Muscle layer of duodenum (tissue), 2 donors: ENCODE measurements at regions not wholly inside any gene's neighbourhood (a gene's known extent, or its start where the extent isn't known, plus 50 kb on each side); places are given as distances from the start of the nearest gene placed in this dataset.
"Not testable (repeated sequence)": the region's sequence is repeated elsewhere in the genome, so short reads cannot be mapped to it uniquely, and the experiment has no call there.

Experiments used
- H3K27ac ChIP-seq: one replicate; pipeline ENCODE4 v1.7.0; 2013; ENCODE audit warnings: mild to moderate bottlenecking, low read length
- H3K27me3 ChIP-seq: one replicate; pipeline ENCODE4 v1.7.0; 2013; ENCODE audit warnings: low read depth, mild to moderate bottlenecking, control low read depth, low read length
- H3K36me3 ChIP-seq, 2 donors: one replicate each; pipeline ENCODE4 v1.7.0; 2013; ENCODE audit warnings: low read length in 2 of 2, control low read depth in 1 of 2, mild to moderate bottlenecking in 1 of 2; ENCODE audit not compliant: insufficient read depth in 2 of 2, control insufficient read depth in 1 of 2
- H3K4me1 ChIP-seq, 2 donors: one replicate each; pipeline ENCODE4 v1.7.0; 2013; ENCODE audit warnings: low read length in 2 of 2, mild to moderate bottlenecking in 2 of 2, control low read depth in 1 of 2, moderate library complexity in 1 of 2; ENCODE audit not compliant: insufficient read depth in 2 of 2, control insufficient read depth in 1 of 2
- H3K4me3 ChIP-seq, 2 donors: one replicate each; pipeline ENCODE4 v1.7.0; 2013; ENCODE audit warnings: low read length in 2 of 2, low read depth in 1 of 2, mild to moderate bottlenecking in 1 of 2
- H3K9me3 ChIP-seq, 2 donors: one replicate each; pipeline ENCODE4 v1.7.0; 2013; ENCODE audit warnings: low read length in 2 of 2, control low read depth in 1 of 2, mild to moderate bottlenecking in 1 of 2; ENCODE audit not compliant: control insufficient read depth in 1 of 2
- donor health status: healthy.

DNA sequence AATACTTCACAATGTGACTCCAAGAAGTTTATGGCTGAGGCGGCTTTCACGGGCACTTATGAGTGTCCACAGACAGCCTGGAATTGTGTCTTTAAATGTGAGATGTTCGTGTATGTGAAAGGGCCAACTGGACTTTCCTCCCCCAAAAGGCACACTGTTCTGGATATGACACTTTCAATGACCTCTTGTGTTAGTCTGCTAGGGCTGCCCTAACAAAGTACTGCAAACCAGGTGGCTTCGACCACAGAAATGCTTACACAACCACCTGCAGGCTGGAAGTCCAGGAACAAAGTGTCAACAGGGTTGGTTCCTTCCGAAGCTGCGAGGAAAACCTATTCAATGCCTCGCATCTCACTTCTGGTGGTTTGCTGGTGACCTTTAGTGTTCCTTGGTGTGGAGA lies 281.7 kb downstream of the ANAPC1 start:
- H3K9me3 ChIP-seq, H3K4me1 ChIP-seq, H3K27ac ChIP-seq, H3K36me3 ChIP-seq, H3K27me3 ChIP-seq, H3K4me3 ChIP-seq: not testable (repeated sequence)

DNA sequence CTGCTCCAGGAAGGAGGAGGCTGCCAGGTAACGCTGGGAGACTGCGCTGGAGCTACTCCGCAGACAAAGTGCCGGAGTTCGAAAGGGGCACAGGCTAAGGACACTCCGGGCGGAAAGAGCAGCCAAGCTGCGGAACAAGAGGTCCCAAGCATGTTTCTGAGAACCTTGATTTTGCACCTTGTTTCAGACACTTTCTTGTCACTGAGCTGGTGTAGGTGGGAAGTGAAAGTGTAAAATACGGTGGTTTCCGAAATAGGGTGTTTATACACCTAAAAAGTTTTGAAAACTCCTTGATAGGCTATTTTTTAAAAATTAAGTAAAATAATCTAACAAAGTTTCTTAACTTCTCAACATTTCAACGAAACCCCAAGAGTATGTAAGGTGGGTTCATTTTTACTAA lies 278.2 kb downstream of the ANAPC1 start:
- H3K36me3 ChIP-seq, H3K27me3 ChIP-seq, H3K27ac ChIP-seq, H3K4me3 ChIP-seq, H3K9me3 ChIP-seq, H3K4me1 ChIP-seq: not testable (repeated sequence)

DNA sequence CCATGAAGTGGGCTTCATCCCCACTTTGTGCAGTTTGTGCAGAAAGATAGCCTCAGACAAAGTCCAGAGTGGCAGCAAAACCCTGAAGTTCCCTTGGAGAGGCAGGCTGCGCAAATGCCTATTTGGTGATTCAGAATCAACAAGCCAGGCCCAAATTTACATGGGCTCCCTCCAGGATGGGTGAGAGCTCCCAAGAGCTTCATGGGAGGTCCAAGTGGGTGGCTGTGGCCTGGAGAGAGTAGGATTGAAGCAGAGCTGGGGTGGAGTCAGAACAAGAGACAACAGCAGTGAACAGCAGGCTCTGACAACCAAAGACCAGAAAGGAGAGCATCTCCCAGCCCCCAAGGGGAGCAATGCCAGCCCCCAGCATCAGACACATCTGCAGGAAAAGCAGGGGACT lies 277.4 kb downstream of the ANAPC1 start:
- H3K27ac ChIP-seq, H3K4me3 ChIP-seq, H3K9me3 ChIP-seq, H3K4me1 ChIP-seq, H3K27me3 ChIP-seq, H3K36me3 ChIP-seq: not testable (repeated sequence)

DNA sequence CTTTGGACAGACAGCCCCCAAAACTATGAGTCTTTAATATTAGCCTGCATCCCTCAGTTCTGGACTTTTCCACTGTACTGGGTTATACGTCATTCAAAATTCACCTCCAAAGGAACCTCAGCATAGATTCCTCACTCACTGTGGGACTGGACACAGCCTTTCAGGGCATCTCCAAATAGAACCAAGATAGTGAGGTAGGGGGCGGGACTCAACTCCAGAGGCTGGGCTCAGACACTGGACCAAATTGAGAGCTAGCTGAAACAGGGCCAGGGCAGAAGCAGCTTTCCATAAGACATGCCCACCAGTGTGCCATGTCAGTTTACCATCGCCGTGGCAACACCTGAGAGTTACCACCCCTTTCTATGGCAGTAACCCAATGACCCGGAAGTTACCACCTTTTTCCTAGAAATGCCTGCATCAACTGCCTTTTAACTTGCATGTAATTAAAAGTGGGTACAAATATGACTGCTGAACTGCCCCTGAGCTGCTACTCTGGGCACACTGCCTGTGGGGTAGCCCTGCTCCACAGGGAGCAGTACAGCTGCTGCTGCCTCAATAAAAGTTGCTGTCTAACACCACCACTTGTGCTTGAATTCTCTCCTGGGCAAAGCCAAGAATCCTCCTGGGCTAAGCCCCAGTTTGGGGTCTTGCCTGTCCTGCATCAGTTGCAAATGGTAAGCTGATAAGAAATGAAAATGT lies 274.7 kb downstream of the ANAPC1 start:
- not testable (repeated sequence) for H3K27ac ChIP-seq, H3K36me3 ChIP-seq, H3K4me1 ChIP-seq, H3K27me3 ChIP-seq, H3K4me3 ChIP-seq, H3K9me3 ChIP-seq

DNA sequence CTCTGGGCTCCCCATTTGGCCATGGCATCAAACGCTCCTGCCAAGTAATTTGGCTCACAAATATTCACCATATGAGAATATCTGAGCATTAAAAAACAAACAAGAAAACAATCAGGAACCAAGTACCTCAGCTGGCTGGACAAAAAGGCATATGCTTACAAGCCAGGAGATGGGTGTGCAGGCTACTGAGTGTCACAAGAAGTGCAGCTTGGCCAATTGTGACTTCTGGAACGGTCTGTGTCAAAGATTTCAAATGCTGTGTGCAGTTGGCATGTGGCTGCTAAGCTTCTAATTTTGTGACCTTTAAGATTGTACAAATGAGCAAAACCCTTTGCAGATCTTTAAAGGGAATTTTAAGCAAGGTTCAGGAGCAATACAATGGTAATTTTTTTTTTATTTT lies 274.0 kb downstream of the ANAPC1 start:
- H3K4me3 ChIP-seq, H3K36me3 ChIP-seq, H3K9me3 ChIP-seq, H3K27me3 ChIP-seq, H3K4me1 ChIP-seq, H3K27ac ChIP-seq: not testable (repeated sequence)

DNA sequence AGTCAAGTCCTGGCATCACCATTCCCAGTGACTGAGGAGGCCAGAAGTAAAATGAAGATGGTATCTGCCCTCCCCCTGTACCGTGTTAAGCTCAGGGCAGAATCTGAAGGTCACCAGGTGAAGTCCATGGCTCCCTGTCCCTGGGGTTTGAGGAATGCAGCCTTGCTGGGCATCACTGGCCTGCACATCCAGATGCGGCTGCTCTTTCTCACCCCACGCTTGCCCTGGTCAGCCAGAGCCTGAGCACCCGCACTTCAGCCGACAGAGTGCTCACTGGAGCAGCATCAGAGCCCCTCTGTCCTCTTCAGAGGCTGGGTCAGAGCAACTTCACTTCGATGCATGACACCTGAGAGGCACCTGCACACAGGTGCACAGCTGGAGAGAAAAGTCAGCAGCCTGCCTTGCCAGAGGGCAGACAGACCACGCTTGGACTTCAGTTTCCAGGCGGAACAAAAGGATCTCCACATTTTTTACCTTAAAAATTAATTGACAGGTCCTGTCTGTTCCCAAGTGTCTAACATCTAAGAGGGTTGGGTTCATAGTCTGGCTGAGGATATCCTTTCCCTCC lies 267.3 kb downstream of the ANAPC1 start:
- Histone ChIP-seq H3K36me3 (no peaks in the 10 kb centered on the region), H3K27ac (no peak overlapping the region), H3K4me3 (no peak overlapping the region), H3K9me3 (no peaks in the 10 kb centered on the region), H3K27me3 (no peaks in the 10 kb centered on the region), H3K4me1 (peaks cover 0 to 4% of the 10 kb centered on the region in 2 donors)

DNA sequence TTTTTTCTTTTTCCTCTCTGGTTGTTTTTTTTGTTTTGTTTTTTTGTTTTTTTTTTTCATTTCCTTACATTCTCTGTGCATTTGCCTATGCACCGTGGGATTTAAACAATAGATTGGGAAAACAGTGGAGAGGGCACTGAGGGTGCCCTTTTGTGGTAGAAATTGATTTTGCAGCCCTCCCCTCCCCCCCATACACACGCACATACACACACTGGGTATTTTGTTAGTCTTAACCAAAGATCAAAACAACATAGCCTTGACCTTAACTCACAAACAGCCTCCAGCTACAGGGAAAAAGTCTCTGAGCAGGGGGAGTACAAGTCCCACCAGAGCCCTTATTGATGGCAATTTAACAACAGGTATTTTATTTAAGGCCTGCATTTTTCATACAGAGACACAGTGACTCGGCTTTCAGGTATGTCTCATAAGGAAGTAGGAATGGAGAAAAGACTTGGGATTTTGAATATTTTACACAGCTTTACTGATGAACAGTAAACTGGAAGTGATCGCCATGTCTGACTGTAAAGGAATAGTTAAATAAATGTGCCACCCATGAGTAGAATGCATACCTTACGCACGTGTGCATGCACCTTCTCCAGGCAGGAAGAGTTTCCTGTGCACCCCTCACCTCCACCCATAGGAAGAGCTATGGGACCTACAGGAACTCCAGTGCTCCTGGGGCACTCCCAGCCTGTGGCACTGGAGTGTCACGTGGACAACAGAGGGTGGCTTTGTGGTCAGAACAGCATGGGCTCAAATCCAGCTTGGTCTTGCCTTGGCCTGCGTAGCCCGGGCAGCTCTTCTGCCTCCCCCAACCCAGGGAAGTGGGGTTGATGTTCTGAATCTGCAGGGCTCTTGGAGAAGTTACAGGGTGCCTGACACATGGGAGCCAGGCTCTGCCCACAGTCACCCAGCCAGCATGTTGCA lies 266.4 kb downstream of the ANAPC1 start:
- Histone ChIP-seq H3K36me3 (no peaks in the 10 kb centered on the region), H3K4me1 (peaks cover 0 to 4% of the 10 kb centered on the region in 2 donors), H3K4me3 (no peak overlapping the region), H3K27ac (no peak overlapping the region), H3K9me3 (no peaks in the 10 kb centered on the region), H3K27me3 (no peaks in the 10 kb centered on the region)

DNA sequence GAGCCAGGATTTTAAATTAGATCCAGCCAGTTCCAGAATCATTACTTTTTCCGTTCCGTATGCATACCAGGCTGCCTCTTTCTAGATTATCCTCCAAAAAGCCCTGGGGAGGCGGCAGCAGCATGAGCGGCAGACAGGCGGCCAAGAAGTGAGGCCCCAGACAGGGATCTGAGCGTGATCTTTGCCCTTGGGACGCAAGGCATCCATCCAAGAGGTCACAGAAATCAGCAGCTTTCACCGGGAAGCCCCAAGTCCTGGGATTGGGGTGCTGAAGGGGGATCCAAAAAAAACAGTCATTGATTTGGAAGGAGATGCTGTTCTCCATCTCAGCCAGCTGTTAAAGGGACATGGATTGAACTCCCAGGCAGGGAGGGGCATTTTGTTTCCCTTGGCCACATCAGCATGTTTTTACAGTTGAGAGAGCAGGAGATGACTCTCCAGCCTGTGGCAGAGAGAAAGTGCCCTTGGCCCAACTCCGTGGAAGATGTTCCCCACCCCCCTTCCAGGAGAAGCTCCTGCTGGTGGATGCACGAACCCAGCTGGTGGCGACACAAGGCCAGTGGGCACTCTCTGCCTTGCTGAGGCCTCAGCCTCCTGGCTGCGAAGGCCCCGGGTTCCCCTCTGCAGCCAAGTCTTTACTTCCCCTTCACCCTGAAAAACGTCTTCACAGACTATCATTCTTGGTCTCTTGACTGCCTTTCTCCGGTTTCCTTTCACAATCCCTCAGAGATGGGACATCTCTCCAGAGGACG lies 265.6 kb downstream of the ANAPC1 start:
- H3K36me3 ChIP-seq = no peaks in the 10 kb centered on the region
- peaks cover 0 to 4% of the 10 kb centered on the region in 2 donors for H3K4me1 ChIP-seq
- H3K9me3 ChIP-seq = no peaks in the 10 kb centered on the region
- H3K27me3 ChIP-seq = no peaks in the 10 kb centered on the region
- H3K4me3 ChIP-seq = no peak overlapping the region
- H3K27ac ChIP-seq = no peak overlapping the region

DNA sequence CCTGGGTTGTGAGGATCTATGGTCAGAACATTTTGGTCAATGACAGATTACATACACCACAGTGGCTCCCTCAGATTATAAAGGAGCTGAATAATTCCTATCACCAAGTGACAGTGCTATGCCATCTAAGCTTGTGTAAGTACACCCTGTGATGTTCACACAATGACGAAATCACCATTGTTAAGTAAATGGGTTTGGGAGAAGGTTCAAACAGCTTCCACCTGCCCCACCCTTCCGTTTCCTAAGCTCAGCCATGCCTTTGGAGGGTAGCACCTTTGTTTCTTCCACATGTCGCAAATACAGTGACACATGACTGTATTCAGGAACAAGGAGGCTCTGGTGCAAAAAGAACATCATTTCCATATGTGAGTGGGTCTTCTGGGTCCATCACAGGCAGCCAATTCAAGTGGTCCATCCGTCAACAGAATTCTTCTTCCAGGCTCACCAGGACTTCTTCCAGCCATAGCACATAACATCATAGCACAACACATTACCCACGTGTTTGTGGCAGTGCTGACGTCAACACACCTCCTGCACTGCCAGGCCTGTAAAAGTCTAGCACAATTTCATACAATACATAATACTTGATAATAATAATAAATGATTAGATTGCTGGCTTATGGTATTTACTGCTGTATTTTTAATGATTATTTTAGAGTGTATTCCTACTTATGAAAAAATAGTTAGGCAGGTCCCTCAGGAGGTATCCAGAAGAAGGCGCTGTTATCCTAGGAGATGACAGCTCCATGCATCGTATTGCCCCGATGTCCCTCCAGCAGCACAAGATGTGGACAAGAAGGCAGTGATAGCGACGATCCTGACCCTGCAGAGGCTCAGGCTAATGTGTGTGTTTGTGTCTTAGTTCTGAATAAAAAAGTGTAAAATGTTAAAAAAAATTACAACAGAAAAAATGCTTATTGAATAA lies 264.8 kb downstream of the ANAPC1 start:
- Histone ChIP-seq H3K9me3 (no peaks in the 10 kb centered on the region), H3K4me1 (peaks cover 0 to 4% of the 10 kb centered on the region in 2 donors), H3K4me3 (no peak overlapping the region), H3K27me3 (no peaks in the 10 kb centered on the region), H3K36me3 (no peaks in the 10 kb centered on the region), H3K27ac (no peak overlapping the region)

DNA sequence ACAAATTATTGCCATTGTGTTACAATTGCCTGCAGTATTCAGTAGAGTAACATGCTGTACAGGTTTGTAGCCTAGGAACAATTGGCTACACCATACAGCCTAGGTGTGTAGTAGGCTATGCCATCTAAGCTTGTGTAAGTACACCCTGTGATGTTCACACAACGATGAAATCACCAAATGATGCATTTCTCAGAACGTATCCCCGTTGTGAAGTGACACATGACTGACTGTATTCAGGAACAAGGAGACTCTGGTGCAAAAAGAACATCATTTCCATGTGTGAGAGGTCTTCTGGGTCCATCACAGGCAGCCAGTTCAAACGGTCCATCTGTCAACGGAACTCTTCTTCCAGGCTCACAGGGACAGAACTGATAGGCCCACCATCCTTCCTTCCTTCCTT lies 263.7 kb downstream of the ANAPC1 start:
- H3K36me3 ChIP-seq = no peaks in the 10 kb centered on the region
- H3K4me1 ChIP-seq = peaks cover 0 to 4% of the 10 kb centered on the region in 2 donors

More for the DNA sequence above, 263.7 kb downstream of the ANAPC1 start:
- Histone ChIP-seq H3K27ac (no peak overlapping the region), H3K9me3 (no peaks in the 10 kb centered on the region), H3K4me3 (no peak overlapping the region), H3K27me3 (no peaks in the 10 kb centered on the region)
